ENCODE measurements at regions not wholly inside any gene's neighbourhood (a gene's known extent, or its start where the extent isn't known, plus 50 kb on each side); places are given as distances from the start of the nearest gene placed in this dataset.

GRCh38 chr18:11296946-11297345 is 147.6 kb upstream of the PIEZO2 start:
- H3K27me3 Mint-ChIP-seq (ENCODE audit: insufficient read depth, unreplicated experiment), result peaks cover 54% of the 10 kb centered on the region
- CTCF ChIA-PET, result interaction anchor here (0.8 kb wide), 1 partner anchor 13 kb away, joined by 3 read pairs; no protein-coding TSS in a partner anchor
- H3K27ac Mint-ChIP-seq (ENCODE audit: low read depth, unreplicated experiment), result no peak overlapping the region
- no peak overlapping the region for H3K4me3 Mint-ChIP-seq (ENCODE audit: unreplicated experiment)
- H3K9me3 Mint-ChIP-seq (ENCODE audit: unreplicated experiment), result peaks cover 15% of the 10 kb centered on the region
- no peaks in the 10 kb centered on the region for H3K36me3 Mint-ChIP-seq (ENCODE audit: insufficient read depth, unreplicated experiment)
- BruUV-seq (replicated peaks), result no TSS peak
- no peak for DNase-seq (ENCODE audit: unreplicated experiment)
- TF ChIP-seq CTCF (IDR thresholded peaks at IDR 0.05; ENCODE audit: unreplicated experiment), result no peak
- intact Hi-C loops (cut with micrococcal nuclease), result no loop called here
- POLR2A ChIA-PET, result no interaction called here
- H3K4me1 Mint-ChIP-seq (ENCODE audit: insufficient read depth, unreplicated experiment), result no peaks in the 10 kb centered on the region

DNA sequence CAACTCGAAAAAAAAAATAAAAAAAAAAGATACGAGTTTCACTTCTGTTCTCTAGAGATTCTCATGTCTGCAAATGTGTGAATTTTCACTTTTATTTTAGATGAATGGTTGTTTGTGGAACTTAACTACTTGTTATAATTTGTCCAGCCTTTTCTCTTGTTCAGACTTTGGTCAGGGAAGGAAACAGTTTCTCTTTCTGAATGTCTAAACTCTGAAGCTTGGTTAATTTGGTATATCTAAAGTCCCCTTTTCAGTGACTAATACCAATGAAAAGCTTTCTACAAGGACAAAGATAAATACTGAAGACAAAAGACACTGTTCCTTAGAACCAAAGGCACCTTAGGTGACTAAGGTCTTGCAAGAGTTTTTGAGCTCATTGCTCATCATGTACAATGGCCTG is 144.4 kb upstream of the PIEZO2 start:
- DNase-seq (ENCODE audit: unreplicated experiment), result no peak
- no peak for TF ChIP-seq CTCF (IDR thresholded peaks at IDR 0.05; ENCODE audit: unreplicated experiment)
- ChIA-PET CTCF (interaction anchor here (0.7 to 1.3 kb wide), 2 partner anchors 19 to 43 kb away, joined by 3 to 4 read pairs; no protein-coding TSS in a partner anchor), POLR2A (no interaction called here)
- no TSS peak for BruUV-seq (replicated peaks)
- H3K27me3 Mint-ChIP-seq (ENCODE audit: insufficient read depth, unreplicated experiment), result peaks cover 46% of the 10 kb centered on the region
- intact Hi-C loops (cut with micrococcal nuclease), result no loop called here
- no peaks in the 10 kb centered on the region for H3K4me1 Mint-ChIP-seq (ENCODE audit: insufficient read depth, unreplicated experiment)
- no peaks in the 10 kb centered on the region for H3K9me3 Mint-ChIP-seq (ENCODE audit: unreplicated experiment)
- no peaks in the 10 kb centered on the region for H3K36me3 Mint-ChIP-seq (ENCODE audit: insufficient read depth, unreplicated experiment)
- no peak overlapping the region for H3K4me3 Mint-ChIP-seq (ENCODE audit: unreplicated experiment)
- H3K27ac Mint-ChIP-seq (ENCODE audit: low read depth, unreplicated experiment), result no peak overlapping the region

DNA sequence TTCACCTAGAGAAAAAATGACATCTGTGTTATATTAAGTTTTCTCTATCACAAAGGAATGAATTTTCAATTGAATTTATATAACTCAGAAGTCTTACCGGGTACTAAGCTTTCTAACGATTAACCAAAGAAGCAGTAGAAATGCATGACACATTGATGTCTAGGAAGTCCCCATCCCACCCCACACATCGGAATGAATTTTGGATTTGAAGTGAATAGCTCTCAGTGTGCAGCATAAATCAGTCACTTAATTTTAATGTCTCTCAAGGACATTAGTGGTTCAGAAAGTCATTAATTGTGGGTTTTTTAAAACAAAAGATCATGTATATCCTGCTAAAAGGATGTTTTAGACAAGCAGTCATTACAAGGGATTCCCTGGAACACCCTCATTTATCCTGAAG is 141.4 kb upstream of the PIEZO2 start:
- Mint-ChIP-seq H3K4me3 (ENCODE audit: unreplicated experiment) (no peak overlapping the region), H3K9me3 (ENCODE audit: unreplicated experiment) (no peaks in the 10 kb centered on the region), H3K4me1 (ENCODE audit: insufficient read depth, unreplicated experiment) (no peaks in the 10 kb centered on the region), H3K27ac (ENCODE audit: low read depth, unreplicated experiment) (no peak overlapping the region), H3K36me3 (ENCODE audit: insufficient read depth, unreplicated experiment) (no peaks in the 10 kb centered on the region), H3K27me3 (ENCODE audit: insufficient read depth, unreplicated experiment) (peaks cover 38% of the 10 kb centered on the region)
- no peak for TF ChIP-seq CTCF (IDR thresholded peaks at IDR 0.05; ENCODE audit: unreplicated experiment)
- CTCF ChIA-PET, result interaction anchor here (1.1 kb wide), 1 partner anchor 20 kb away, joined by 13 read pairs; no protein-coding TSS in a partner anchor
- no peak for DNase-seq (ENCODE audit: unreplicated experiment)
- intact Hi-C loops (cut with micrococcal nuclease), result no loop called here
- POLR2A ChIA-PET, result no interaction called here
- BruUV-seq (replicated peaks), result no TSS peak

GRCh38 chr18:11289248-11289647 is 139.9 kb upstream of the PIEZO2 start:
- BruUV-seq (replicated peaks), result no TSS peak
- H3K27me3 Mint-ChIP-seq (ENCODE audit: insufficient read depth, unreplicated experiment), result peaks cover 22% of the 10 kb centered on the region
- no peak for TF ChIP-seq CTCF (IDR thresholded peaks at IDR 0.05; ENCODE audit: unreplicated experiment)

More at GRCh38 chr18:11289248-11289647, 139.9 kb upstream of the PIEZO2 start:
- no peak for DNase-seq (ENCODE audit: unreplicated experiment)
- intact Hi-C loops (cut with micrococcal nuclease), result no loop called here
- H3K4me3 Mint-ChIP-seq (ENCODE audit: unreplicated experiment), result no peak overlapping the region
- no peaks in the 10 kb centered on the region for H3K36me3 Mint-ChIP-seq (ENCODE audit: insufficient read depth, unreplicated experiment)
- CTCF ChIA-PET, result interaction anchor here (0.6 kb wide), 1 partner anchor 288 kb away, joined by 3 read pairs; no protein-coding TSS in a partner anchor
- H3K27ac Mint-ChIP-seq (ENCODE audit: low read depth, unreplicated experiment), result no peak overlapping the region
- no peaks in the 10 kb centered on the region for H3K4me1 Mint-ChIP-seq (ENCODE audit: insufficient read depth, unreplicated experiment)
- POLR2A ChIA-PET, result no interaction called here
- H3K9me3 Mint-ChIP-seq (ENCODE audit: unreplicated experiment), result no peaks in the 10 kb centered on the region

All from MCF 10A (cell line).